PFSK-1 (cell line): ENCODE measurements at regions not wholly inside any gene's neighbourhood (a gene's known extent, or its start where the extent isn't known, plus 50 kb on each side); places are given as distances from the start of the nearest gene placed in this dataset.

Experiments used
- FOXP2 ChIP-seq: optimal IDR thresholded peaks from 2 replicates; pipeline ENCODE3; 2011; ENCODE audit warnings: borderline replicate concordance, control low read depth, inconsistent platforms; ENCODE audit not compliant: insufficient read depth; ENCODE audit errors: extremely low read length, extremely low read depth
- POLR2AphosphoS5 ChIP-seq: IDR thresholded peaks from 2 replicates; pipeline ENCODE4 v1.6.1; 2012; ENCODE audit warnings: low read depth, mild to moderate bottlenecking, control low read depth, low read length, moderate library complexity
- SIN3A ChIP-seq: IDR thresholded peaks from 2 replicates; pipeline ENCODE4 v1.6.1; 2012; ENCODE audit warnings: mild to moderate bottlenecking, low read length, moderate library complexity, borderline replicate concordance; ENCODE audit not compliant: insufficient read depth
- TAF1 ChIP-seq: IDR thresholded peaks from 2 replicates; pipeline ENCODE4 v1.6.1; 2012; ENCODE audit warnings: low read length, control low read depth, borderline replicate concordance; ENCODE audit not compliant: insufficient read depth
- TF ChIP-seq, protein P1 (sequence below), 2 experiments: IDR thresholded peaks; 2 replicates each; pipeline versions ENCODE4 v1.6.1 to v1.8.0; 2011 to 2012; ENCODE audit warnings: low read depth in 2 of 2, low read length in 2 of 2, control low read depth in 1 of 2, inconsistent platforms in 1 of 2, mild to moderate bottlenecking in 1 of 2, moderate library complexity in 1 of 2; ENCODE audit not compliant: insufficient read depth in 1 of 2

DNA sequence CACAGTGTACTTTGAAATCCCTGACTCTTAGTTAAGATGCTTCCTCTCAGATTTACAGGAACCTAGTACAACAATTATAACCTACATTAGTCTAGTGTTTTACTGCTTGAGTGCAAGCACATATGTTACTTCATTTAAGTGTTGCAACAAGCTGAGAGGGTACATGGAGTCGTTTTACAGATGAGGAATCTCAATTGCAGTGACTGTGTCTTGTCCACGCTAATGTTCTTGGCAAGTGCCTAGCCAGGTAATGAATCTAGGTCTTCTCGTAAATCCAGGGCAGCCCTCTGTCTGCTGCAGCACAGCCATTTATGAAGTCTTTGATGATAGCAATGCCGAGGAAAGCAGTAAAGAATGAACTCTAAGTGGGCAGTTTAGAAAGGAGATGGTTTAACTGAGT, 384.4 kb upstream of the ARPP21 start:
- TF ChIP-seq FOXP2 (no peak), POLR2AphosphoS5 (no peak), SIN3A (no peak), TAF1 (no peak)
- TF ChIP-seq, protein P1, sequence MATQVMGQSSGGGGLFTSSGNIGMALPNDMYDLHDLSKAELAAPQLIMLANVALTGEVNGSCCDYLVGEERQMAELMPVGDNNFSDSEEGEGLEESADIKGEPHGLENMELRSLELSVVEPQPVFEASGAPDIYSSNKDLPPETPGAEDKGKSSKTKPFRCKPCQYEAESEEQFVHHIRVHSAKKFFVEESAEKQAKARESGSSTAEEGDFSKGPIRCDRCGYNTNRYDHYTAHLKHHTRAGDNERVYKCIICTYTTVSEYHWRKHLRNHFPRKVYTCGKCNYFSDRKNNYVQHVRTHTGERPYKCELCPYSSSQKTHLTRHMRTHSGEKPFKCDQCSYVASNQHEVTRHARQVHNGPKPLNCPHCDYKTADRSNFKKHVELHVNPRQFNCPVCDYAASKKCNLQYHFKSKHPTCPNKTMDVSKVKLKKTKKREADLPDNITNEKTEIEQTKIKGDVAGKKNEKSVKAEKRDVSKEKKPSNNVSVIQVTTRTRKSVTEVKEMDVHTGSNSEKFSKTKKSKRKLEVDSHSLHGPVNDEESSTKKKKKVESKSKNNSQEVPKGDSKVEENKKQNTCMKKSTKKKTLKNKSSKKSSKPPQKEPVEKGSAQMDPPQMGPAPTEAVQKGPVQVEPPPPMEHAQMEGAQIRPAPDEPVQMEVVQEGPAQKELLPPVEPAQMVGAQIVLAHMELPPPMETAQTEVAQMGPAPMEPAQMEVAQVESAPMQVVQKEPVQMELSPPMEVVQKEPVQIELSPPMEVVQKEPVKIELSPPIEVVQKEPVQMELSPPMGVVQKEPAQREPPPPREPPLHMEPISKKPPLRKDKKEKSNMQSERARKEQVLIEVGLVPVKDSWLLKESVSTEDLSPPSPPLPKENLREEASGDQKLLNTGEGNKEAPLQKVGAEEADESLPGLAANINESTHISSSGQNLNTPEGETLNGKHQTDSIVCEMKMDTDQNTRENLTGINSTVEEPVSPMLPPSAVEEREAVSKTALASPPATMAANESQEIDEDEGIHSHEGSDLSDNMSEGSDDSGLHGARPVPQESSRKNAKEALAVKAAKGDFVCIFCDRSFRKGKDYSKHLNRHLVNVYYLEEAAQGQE (IDR thresholded peaks at IDR 0.05; ENCODE audit: insufficient read depth in 1 of 2, low read depth in 2 of 2, low read length in 2 of 2) = no peak

- TF ChIP-seq TAF1 = no peak
- TF ChIP-seq, protein P1 (IDR thresholded peaks at IDR 0.05; ENCODE audit: insufficient read depth in 1 of 2, low read depth in 2 of 2, low read length in 2 of 2) = no peak
- no peak for TF ChIP-seq FOXP2
- no peak for TF ChIP-seq SIN3A
- TF ChIP-seq POLR2AphosphoS5 = no peak
Observed at GRCh38 chr3:35257641-35258040, 381.7 kb upstream of the ARPP21 start.

DNA sequence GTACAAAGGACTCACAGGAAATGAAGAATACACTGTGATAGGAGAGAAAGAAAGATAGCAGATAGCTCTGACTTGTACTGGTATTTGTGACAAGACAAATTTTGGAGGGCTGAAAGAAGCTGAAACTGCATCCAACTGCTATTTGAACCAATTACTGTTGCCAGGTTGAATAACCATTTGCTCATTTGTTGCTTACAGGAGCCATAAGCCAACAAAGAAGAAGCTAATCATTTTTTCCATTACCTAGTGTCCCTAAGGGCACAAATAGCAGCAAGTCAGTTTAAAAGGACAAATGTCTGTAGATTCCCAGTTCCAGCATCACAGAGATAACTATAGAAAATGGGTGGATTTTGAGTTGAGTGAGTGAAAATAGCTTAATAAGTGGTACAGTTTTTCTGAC, 376.9 kb upstream of the ARPP21 start:
- no peak for TF ChIP-seq POLR2AphosphoS5

- TF ChIP-seq SIN3A (no peak), POLR2AphosphoS5 (no peak), TAF1 (no peak), FOXP2 (no peak)
- TF ChIP-seq, protein P1 (IDR thresholded peaks at IDR 0.05; ENCODE audit: insufficient read depth in 1 of 2, low read depth in 2 of 2, low read length in 2 of 2) = no peak
Observed at GRCh38 chr3:35263477-35263876, 375.8 kb upstream of the ARPP21 start.

- TF ChIP-seq FOXP2 (no peak), POLR2AphosphoS5 (no peak)
- TF ChIP-seq, protein P1 (IDR thresholded peaks at IDR 0.05; ENCODE audit: insufficient read depth in 1 of 2, low read depth in 2 of 2, low read length in 2 of 2) = no peak
Observed at GRCh38 chr3:35275768-35276167, 363.6 kb upstream of the ARPP21 start.

- TF ChIP-seq TAF1 (no peak), POLR2AphosphoS5 (no peak), FOXP2 (no peak), SIN3A (no peak)
- TF ChIP-seq, protein P1 (IDR thresholded peaks at IDR 0.05; ENCODE audit: insufficient read depth in 1 of 2, low read depth in 2 of 2, low read length in 2 of 2) = no peak
Observed at GRCh38 chr3:35276568-35276967, 362.8 kb upstream of the ARPP21 start.
